ENCODE measurements at regions not wholly inside any gene's neighbourhood (a gene's known extent, or its start where the extent isn't known, plus 50 kb on each side); places are given as distances from the start of the nearest gene placed in this dataset.
A peak's percentile ranks its signal among the peaks of the same experiment; 100 is the strongest.
"Not testable (repeated sequence)": the region's sequence is repeated elsewhere in the genome, so short reads cannot be mapped to it uniquely, and the experiment has no call there.

DNA sequence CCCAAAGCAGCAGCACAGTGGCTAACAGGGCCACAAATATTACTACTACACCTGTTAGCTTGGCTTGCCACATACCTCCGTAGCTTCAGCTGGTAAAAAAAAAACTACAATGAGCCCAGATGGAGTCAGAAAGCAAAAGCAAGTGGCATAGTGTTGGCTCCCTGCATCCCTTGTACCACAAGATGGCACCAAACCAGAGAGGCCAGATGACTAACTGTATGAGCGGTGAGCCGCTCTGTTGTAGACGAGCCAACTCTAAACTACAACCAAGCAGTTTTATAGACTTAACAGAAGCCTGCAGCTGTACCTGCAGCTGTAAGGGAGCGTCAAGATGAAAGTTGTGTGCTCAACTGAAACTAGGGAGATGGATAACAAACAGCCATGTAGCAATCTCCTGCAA is 84.5 kb upstream of the MCHR2 start:
- H3K27ac ChIP-seq, result no peak overlapping the region
- TF ChIP-seq, protein P1, sequence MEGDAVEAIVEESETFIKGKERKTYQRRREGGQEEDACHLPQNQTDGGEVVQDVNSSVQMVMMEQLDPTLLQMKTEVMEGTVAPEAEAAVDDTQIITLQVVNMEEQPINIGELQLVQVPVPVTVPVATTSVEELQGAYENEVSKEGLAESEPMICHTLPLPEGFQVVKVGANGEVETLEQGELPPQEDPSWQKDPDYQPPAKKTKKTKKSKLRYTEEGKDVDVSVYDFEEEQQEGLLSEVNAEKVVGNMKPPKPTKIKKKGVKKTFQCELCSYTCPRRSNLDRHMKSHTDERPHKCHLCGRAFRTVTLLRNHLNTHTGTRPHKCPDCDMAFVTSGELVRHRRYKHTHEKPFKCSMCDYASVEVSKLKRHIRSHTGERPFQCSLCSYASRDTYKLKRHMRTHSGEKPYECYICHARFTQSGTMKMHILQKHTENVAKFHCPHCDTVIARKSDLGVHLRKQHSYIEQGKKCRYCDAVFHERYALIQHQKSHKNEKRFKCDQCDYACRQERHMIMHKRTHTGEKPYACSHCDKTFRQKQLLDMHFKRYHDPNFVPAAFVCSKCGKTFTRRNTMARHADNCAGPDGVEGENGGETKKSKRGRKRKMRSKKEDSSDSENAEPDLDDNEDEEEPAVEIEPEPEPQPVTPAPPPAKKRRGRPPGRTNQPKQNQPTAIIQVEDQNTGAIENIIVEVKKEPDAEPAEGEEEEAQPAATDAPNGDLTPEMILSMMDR (conservative IDR thresholded peaks at IDR 0.05; ENCODE audit: low read depth), result 0 out of 2 replicates have a peak, but pooled peaks have one; percentile 20
- DNase-seq (ENCODE audit: low spot score), result no peak
- POLR2A ChIA-PET (ENCODE audit: low non-redundant PET), result no interaction called here
- CTCF ChIA-PET, result interaction anchor here (0.6 to 1.7 kb wide), 4 partner anchors 19 to 326 kb away, joined by 4 to 11 read pairs (median 5); no protein-coding TSS in a partner anchor

GRCh38 chr6:100065348-100065747 is 71.3 kb upstream of the MCHR2 start:
- no peak overlapping the region for H3K27ac ChIP-seq
- POLR2A ChIA-PET (ENCODE audit: low non-redundant PET), result no interaction called here
- DNase-seq (ENCODE audit: low spot score), result no peak
- TF ChIP-seq, protein P1 (conservative IDR thresholded peaks at IDR 0.05; ENCODE audit: low read depth), result no peak
- CTCF ChIA-PET, result interaction anchor here (0.7 kb wide), 1 partner anchor 41 kb away, joined by 3 read pairs; no protein-coding TSS in a partner anchor

DNA sequence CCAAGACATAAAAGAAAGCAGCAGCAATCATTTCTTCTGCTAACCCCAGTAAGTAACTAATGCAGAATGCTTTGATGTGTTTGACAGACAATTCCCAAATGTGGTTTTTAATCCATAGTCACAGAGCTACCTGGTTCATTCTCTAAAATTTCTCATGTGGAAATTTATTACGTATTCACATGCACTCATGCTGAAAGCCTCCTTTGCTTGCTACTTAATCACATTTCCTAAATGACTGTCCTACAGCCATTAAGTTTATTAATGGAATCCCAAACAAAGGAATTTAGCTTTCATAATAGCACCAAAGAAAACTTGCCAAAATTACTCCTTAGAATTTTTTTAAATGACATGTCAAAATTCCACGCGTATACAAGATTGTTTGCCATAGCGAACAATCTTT is 68.6 kb upstream of the MCHR2 start:
- TF ChIP-seq, protein P1 (conservative IDR thresholded peaks at IDR 0.05; ENCODE audit: low read depth), result no peak
- CTCF ChIA-PET, result no interaction called here
- DNase-seq (ENCODE audit: low spot score), result no peak
- POLR2A ChIA-PET (ENCODE audit: low non-redundant PET), result no interaction called here
- no peak overlapping the region for H3K27ac ChIP-seq

DNA sequence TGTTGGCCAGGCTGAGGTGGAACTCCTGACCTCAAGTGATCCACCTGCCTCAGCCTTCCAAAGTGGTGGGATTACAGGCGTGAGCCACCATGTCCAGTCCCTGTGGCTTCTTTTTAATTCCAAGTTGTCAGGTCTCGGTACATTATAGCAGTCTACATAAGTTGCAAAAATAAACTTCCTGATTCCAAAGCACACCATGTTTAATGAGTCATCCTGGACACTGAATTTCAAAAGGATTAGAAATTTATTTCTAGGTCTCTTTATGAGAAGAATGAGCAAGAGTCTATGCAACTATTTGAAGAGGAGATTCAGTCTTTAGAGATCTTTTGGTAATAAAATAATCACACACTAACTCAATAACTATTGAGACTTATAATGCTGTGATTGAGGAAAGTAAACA is 63.9 kb upstream of the MCHR2 start:
- TF ChIP-seq, protein P1 (conservative IDR thresholded peaks at IDR 0.05; ENCODE audit: low read depth), result no peak
- CTCF ChIA-PET, result no interaction called here
- no peak overlapping the region for H3K27ac ChIP-seq
- POLR2A ChIA-PET (ENCODE audit: low non-redundant PET), result no interaction called here
- no peak for DNase-seq (ENCODE audit: low spot score)

DNA sequence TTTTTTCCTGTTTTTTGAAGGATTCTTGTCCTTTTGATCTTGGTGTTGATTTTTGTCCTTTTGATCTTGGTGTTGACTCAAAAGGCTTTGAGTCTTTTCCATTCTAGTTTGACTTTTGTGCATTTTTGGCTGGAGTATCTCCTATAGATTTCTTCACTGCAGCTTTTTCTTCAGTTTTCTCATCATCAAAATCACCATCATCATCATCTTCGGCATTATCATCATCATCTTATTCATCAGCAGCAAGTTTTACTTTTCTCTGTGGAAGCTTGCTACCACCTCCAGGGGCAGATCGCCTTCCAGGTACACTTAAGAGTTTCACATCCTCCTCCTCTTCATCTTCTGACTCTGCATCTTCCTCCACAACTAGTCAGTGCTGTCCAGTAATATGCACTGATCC is 56.5 kb upstream of the MCHR2 start:
- CTCF ChIA-PET, result no interaction called here
- POLR2A ChIA-PET (ENCODE audit: low non-redundant PET), result no interaction called here
- TF ChIP-seq, protein P1 (conservative IDR thresholded peaks at IDR 0.05; ENCODE audit: low read depth), result no peak
- no peak overlapping the region for H3K27ac ChIP-seq
- DNase-seq (ENCODE audit: low spot score), result no peak

- CTCF ChIA-PET; POLR2A ChIA-PET (ENCODE audit: low non-redundant PET); DNase-seq (ENCODE audit: low spot score); H3K27ac ChIP-seq: not testable (repeated sequence)
Observed at GRCh38 chr6:100043961-100044360, 49.9 kb upstream of the MCHR2 start.
